GM23338 (cell line): ENCODE measurements at regions not wholly inside any gene's neighbourhood (a gene's known extent, or its start where the extent isn't known, plus 50 kb on each side); places are given as distances from the start of the nearest gene placed in this dataset.

ENCODE experiments used
- ATAC-seq: fragments of 200-7000 bp; cut with Tn5 transposase; 3 replicates; pipeline ENCODE4 v1.9.1; 2020
- DNase-seq: peaks from one replicate; pipeline ENCODE4 v3.0.0-alpha.2; 2015; ENCODE audit warnings: low spot score
- H2AFZ ChIP-seq: fragments of 200-600 bp; sonication (generic); 2 replicates; pipeline ENCODE4 v1.8.0; 2016; ENCODE audit warnings: antibody characterized with exemption, mild to moderate bottlenecking, moderate library complexity
- H3F3A ChIP-seq: fragments of 200-600 bp; sonication (generic); replicated peaks from 2 replicates; pipeline ENCODE4 v1.8.0; 2017; ENCODE audit warnings: antibody characterized with exemption, mixed run types, low read depth
- H3K27ac ChIP-seq: fragments of 200-600 bp; sonication (generic); 2 replicates; pipeline ENCODE4 v1.6.1; 2016; ENCODE audit warnings: low read depth
- H3K27me3 ChIP-seq: fragments of 200-600 bp; sonication (generic); 2 replicates; pipeline ENCODE4 v1.8.0; 2016; ENCODE audit warnings: mild to moderate bottlenecking, mixed run types, moderate library complexity; ENCODE audit not compliant: insufficient read depth
- H3K36me3 ChIP-seq: fragments of 200-600 bp; sonication (generic); 2 replicates; pipeline ENCODE4 v1.8.0; 2016; ENCODE audit warnings: mild to moderate bottlenecking; ENCODE audit not compliant: insufficient read depth
- H3K4me1 ChIP-seq: fragments of 200-600 bp; sonication (generic); 2 replicates; pipeline ENCODE4 v1.8.0; 2016; ENCODE audit warnings: mild to moderate bottlenecking, moderate library complexity; ENCODE audit not compliant: insufficient read depth
- H3K4me2 ChIP-seq: fragments of 200-600 bp; sonication (generic); 2 replicates; pipeline ENCODE4 v1.7.1; 2017; ENCODE audit warnings: mixed run types
- H3K4me3 ChIP-seq: fragments of 200-600 bp; sonication (generic); 2 replicates; pipeline ENCODE4 v1.6.1; 2016; ENCODE audit warnings: mixed run types
- H3K79me2 ChIP-seq: fragments of 200-600 bp; sonication (generic); replicated peaks from 2 replicates; pipeline ENCODE4 v1.8.0; 2017; ENCODE audit warnings: mild to moderate bottlenecking; ENCODE audit not compliant: insufficient read depth
- H3K9me2 ChIP-seq: fragments of 200-600 bp; sonication (generic); 2 replicates; pipeline ENCODE4 v1.8.0; 2017; ENCODE audit not compliant: insufficient read depth
- H4K20me1 ChIP-seq: fragments of 200-600 bp; sonication (generic); replicated peaks from 2 replicates; pipeline ENCODE4 v1.8.0; 2017; ENCODE audit warnings: mild to moderate bottlenecking; ENCODE audit not compliant: insufficient read depth
- H3K27ac Mint-ChIP-seq: 2 replicates; pipeline ENCODE4 v1.8.0; 2020; ENCODE audit warnings: inconsistent platforms, mild to moderate bottlenecking, moderate library complexity, mixed read lengths
- H3K27me3 Mint-ChIP-seq: 3 replicates; pipeline ENCODE4 v1.8.0; 2022; ENCODE audit warnings: low read depth, mild to moderate bottlenecking, moderate library complexity, mixed read lengths, inconsistent platforms; ENCODE audit not compliant: insufficient read depth, poor library complexity
- H3K36me3 Mint-ChIP-seq: 3 replicates; pipeline ENCODE4 v1.8.0; 2021; ENCODE audit warnings: low read depth, mild to moderate bottlenecking, inconsistent platforms, moderate library complexity, mixed read lengths
- H3K4me1 Mint-ChIP-seq: 3 replicates; pipeline ENCODE4 v1.8.0; 2020; ENCODE audit warnings: mild to moderate bottlenecking, inconsistent platforms, mixed read lengths
- H3K4me3 Mint-ChIP-seq: 3 replicates; pipeline ENCODE4 v1.8.0; 2021; ENCODE audit warnings: moderate library complexity, mild to moderate bottlenecking, inconsistent platforms, mixed read lengths
- H3K9me3 Mint-ChIP-seq: 3 replicates; pipeline ENCODE4 v1.8.0; 2020; ENCODE audit warnings: moderate library complexity, mild to moderate bottlenecking, inconsistent platforms, mixed read lengths
- CREB1 ChIP-seq: fragments of 250-450 bp; sonication (Bioruptor Pico); IDR thresholded peaks from 2 replicates; pipeline ENCODE4 v1.5.0; 2020; ENCODE audit warnings: low read depth, mild to moderate bottlenecking, moderate library complexity
- ETS1 ChIP-seq: IDR thresholded peaks from 2 replicates; pipeline ENCODE4 v1.6.1; 2016; ENCODE audit warnings: antibody characterized with exemption
- EZH2 ChIP-seq: fragments of 200-600 bp; sonication (generic); IDR thresholded peaks from one replicate; pipeline ENCODE4 v1.8.0; 2017; ENCODE audit warnings: antibody characterized with exemption, mild to moderate bottlenecking, low read depth; ENCODE audit not compliant: unreplicated experiment
- EZH2phosphoT487 ChIP-seq: fragments of 200-600 bp; sonication (generic); IDR thresholded peaks from one replicate; pipeline ENCODE4 v1.8.1; 2018; ENCODE audit warnings: antibody characterized with exemption; ENCODE audit not compliant: unreplicated experiment
- JUNB ChIP-seq: IDR thresholded peaks from one replicate; pipeline ENCODE4 v1.6.1; 2016; ENCODE audit warnings: antibody characterized with exemption; ENCODE audit not compliant: unreplicated experiment
- NANOG ChIP-seq: IDR thresholded peaks from 2 replicates; pipeline ENCODE4 v1.6.1; 2016; ENCODE audit warnings: antibody characterized with exemption, borderline replicate concordance
- POLR2AphosphoS5 ChIP-seq: IDR thresholded peaks from 2 replicates; pipeline ENCODE4 v1.6.1; 2016; ENCODE audit warnings: antibody characterized with exemption, low read depth
- STAT1 ChIP-seq: IDR thresholded peaks from one replicate; pipeline ENCODE4 v1.6.1; 2016; ENCODE audit warnings: antibody characterized with exemption; ENCODE audit not compliant: unreplicated experiment
- ZNF114 ChIP-seq: fragments of 250-450 bp; sonication (Bioruptor Pico); IDR thresholded peaks from 2 replicates; pipeline ENCODE4 v1.5.0; 2020; ENCODE audit warnings: mild to moderate bottlenecking, moderate library complexity
- ZNF331 ChIP-seq: fragments of 250-450 bp; sonication (Bioruptor Pico); IDR thresholded peaks from 2 replicates; pipeline ENCODE4 v1.5.0; 2020; ENCODE audit warnings: low read depth, mild to moderate bottlenecking, moderate library complexity
- TF ChIP-seq, protein P1 (sequence below): IDR thresholded peaks from one replicate; pipeline ENCODE4 v1.6.1; 2018; ENCODE audit warnings: antibody characterized with exemption; ENCODE audit not compliant: unreplicated experiment
- TF ChIP-seq, protein P2 (sequence below): fragments of 250-450 bp; sonication (Bioruptor Pico); IDR thresholded peaks from 2 replicates; pipeline ENCODE4 v1.5.0; 2020; ENCODE audit warnings: mild to moderate bottlenecking, moderate library complexity
- TF ChIP-seq, protein P3 (sequence below), 2 experiments: fragments of 200-600 bp in 1 of 2; sonication (generic) in 1 of 2; conservative IDR thresholded peaks; 2 replicates each; pipeline versions ENCODE4 v1.5.1 to v1.6.1; 2016 to 2017; ENCODE audit warnings: antibody characterized with exemption in 2 of 2, low read depth in 2 of 2, mild to moderate bottlenecking in 2 of 2, moderate library complexity in 1 of 2

DNA sequence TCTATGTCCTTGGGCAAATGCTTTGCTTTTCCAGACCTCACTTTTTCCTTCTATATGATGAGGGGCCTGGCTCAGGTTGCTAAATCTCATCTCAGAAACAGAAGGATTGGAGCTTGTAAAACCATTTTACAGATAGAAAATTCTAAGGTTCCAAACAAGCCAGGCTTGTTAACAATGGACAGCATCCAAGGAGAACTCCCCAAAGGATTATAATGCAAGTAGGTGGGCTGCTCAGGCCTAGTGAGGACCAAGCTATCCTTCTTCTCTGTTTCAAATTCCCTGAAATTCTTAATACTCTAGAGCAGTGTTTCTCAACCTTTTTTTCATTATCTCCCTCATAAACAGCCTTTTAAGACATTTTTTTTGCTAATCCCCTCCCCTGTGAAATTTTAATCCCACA is 269.8 kb downstream of the TMEM38B start:
- no peaks in the 10 kb centered on the region for H3K27me3 Mint-ChIP-seq
- H3K36me3 Mint-ChIP-seq = no peaks in the 10 kb centered on the region
- no peak for TF ChIP-seq ZNF114
- TF ChIP-seq POLR2AphosphoS5 = no peak
- TF ChIP-seq ETS1 = no peak
- TF ChIP-seq, protein P1, sequence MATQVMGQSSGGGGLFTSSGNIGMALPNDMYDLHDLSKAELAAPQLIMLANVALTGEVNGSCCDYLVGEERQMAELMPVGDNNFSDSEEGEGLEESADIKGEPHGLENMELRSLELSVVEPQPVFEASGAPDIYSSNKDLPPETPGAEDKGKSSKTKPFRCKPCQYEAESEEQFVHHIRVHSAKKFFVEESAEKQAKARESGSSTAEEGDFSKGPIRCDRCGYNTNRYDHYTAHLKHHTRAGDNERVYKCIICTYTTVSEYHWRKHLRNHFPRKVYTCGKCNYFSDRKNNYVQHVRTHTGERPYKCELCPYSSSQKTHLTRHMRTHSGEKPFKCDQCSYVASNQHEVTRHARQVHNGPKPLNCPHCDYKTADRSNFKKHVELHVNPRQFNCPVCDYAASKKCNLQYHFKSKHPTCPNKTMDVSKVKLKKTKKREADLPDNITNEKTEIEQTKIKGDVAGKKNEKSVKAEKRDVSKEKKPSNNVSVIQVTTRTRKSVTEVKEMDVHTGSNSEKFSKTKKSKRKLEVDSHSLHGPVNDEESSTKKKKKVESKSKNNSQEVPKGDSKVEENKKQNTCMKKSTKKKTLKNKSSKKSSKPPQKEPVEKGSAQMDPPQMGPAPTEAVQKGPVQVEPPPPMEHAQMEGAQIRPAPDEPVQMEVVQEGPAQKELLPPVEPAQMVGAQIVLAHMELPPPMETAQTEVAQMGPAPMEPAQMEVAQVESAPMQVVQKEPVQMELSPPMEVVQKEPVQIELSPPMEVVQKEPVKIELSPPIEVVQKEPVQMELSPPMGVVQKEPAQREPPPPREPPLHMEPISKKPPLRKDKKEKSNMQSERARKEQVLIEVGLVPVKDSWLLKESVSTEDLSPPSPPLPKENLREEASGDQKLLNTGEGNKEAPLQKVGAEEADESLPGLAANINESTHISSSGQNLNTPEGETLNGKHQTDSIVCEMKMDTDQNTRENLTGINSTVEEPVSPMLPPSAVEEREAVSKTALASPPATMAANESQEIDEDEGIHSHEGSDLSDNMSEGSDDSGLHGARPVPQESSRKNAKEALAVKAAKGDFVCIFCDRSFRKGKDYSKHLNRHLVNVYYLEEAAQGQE = no peak
- no peak for TF ChIP-seq EZH2
- TF ChIP-seq, protein P2, sequence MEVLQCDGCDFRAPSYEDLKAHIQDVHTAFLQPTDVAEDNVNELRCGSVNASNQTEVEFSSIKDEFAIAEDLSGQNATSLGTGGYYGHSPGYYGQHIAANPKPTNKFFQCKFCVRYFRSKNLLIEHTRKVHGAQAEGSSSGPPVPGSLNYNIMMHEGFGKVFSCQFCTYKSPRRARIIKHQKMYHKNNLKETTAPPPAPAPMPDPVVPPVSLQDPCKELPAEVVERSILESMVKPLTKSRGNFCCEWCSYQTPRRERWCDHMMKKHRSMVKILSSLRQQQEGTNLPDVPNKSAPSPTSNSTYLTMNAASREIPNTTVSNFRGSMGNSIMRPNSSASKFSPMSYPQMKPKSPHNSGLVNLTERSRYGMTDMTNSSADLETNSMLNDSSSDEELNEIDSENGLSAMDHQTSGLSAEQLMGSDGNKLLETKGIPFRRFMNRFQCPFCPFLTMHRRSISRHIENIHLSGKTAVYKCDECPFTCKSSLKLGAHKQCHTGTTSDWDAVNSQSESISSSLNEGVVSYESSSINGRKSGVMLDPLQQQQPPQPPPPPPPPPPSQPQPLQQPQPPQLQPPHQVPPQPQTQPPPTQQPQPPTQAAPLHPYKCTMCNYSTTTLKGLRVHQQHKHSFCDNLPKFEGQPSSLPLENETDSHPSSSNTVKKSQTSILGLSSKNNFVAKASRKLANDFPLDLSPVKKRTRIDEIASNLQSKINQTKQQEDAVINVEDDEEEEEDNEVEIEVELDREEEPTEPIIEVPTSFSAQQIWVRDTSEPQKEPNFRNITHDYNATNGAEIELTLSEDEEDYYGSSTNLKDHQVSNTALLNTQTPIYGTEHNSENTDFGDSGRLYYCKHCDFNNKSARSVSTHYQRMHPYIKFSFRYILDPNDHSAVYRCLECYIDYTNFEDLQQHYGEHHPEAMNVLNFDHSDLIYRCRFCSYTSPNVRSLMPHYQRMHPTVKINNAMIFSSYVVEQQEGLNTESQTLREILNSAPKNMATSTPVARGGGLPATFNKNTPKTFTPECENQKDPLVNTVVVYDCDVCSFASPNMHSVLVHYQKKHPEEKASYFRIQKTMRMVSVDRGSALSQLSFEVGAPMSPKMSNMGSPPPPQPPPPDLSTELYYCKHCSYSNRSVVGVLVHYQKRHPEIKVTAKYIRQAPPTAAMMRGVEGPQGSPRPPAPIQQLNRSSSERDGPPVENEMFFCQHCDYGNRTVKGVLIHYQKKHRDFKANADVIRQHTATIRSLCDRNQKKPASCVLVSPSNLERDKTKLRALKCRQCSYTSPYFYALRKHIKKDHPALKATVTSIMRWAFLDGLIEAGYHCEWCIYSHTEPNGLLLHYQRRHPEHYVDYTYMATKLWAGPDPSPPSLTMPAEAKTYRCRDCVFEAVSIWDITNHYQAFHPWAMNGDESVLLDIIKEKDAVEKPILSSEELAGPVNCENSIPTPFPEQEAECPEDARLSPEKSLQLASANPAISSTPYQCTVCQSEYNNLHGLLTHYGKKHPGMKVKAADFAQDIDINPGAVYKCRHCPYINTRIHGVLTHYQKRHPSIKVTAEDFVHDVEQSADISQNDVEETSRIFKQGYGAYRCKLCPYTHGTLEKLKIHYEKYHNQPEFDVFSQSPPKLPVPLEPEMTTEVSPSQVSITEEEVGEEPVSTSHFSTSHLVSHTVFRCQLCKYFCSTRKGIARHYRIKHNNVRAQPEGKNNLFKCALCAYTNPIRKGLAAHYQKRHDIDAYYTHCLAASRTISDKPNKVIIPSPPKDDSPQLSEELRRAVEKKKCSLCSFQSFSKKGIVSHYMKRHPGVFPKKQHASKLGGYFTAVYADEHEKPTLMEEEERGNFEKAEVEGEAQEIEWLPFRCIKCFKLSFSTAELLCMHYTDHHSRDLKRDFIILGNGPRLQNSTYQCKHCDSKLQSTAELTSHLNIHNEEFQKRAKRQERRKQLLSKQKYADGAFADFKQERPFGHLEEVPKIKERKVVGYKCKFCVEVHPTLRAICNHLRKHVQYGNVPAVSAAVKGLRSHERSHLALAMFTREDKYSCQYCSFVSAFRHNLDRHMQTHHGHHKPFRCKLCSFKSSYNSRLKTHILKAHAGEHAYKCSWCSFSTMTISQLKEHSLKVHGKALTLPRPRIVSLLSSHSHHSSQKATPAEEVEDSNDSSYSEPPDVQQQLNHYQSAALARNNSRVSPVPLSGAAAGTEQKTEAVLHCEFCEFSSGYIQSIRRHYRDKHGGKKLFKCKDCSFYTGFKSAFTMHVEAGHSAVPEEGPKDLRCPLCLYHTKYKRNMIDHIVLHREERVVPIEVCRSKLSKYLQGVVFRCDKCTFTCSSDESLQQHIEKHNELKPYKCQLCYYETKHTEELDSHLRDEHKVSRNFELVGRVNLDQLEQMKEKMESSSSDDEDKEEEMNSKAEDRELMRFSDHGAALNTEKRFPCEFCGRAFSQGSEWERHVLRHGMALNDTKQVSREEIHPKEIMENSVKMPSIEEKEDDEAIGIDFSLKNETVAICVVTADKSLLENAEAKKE = no peak
- TF ChIP-seq JUNB = no peak
- TF ChIP-seq NANOG = no peak
- TF ChIP-seq, protein P3, sequence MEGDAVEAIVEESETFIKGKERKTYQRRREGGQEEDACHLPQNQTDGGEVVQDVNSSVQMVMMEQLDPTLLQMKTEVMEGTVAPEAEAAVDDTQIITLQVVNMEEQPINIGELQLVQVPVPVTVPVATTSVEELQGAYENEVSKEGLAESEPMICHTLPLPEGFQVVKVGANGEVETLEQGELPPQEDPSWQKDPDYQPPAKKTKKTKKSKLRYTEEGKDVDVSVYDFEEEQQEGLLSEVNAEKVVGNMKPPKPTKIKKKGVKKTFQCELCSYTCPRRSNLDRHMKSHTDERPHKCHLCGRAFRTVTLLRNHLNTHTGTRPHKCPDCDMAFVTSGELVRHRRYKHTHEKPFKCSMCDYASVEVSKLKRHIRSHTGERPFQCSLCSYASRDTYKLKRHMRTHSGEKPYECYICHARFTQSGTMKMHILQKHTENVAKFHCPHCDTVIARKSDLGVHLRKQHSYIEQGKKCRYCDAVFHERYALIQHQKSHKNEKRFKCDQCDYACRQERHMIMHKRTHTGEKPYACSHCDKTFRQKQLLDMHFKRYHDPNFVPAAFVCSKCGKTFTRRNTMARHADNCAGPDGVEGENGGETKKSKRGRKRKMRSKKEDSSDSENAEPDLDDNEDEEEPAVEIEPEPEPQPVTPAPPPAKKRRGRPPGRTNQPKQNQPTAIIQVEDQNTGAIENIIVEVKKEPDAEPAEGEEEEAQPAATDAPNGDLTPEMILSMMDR (conservative IDR thresholded peaks at IDR 0.05; ENCODE audit: low read depth in 2 of 2) = no peak
- no peak for TF ChIP-seq EZH2phosphoT487
- no peak for TF ChIP-seq STAT1
- TF ChIP-seq CREB1 (CRISPR knock-in tag) = no peak
- no peak for TF ChIP-seq ZNF331
- Histone ChIP-seq H3K36me3 (no peaks in the 10 kb centered on the region), H3K27me3 (no peaks in the 10 kb centered on the region), H3K4me2 (no peak overlapping the region), H2AFZ (no peak overlapping the region), H3K27ac (no peak overlapping the region), H4K20me1 (no peaks in the 10 kb centered on the region), H3K4me3 (no peak overlapping the region), H3K9me2 (peaks cover 7% of the 10 kb centered on the region; the same call in 1 of the 2 replicates), H3K4me1 (peaks cover 8% of the 10 kb centered on the region), H3K79me2 (no peaks in the 10 kb centered on the region), H3F3A (no peaks in the 10 kb centered on the region)
- ATAC-seq = no peak
- H3K9me3 Mint-ChIP-seq = no peaks in the 10 kb centered on the region
- peaks cover 17% of the 10 kb centered on the region for H3K4me1 Mint-ChIP-seq
- no peak overlapping the region for H3K4me3 Mint-ChIP-seq
- no peak overlapping the region for H3K27ac Mint-ChIP-seq
- no peak for DNase-seq
